ENCODE measurements at regions not wholly inside any gene's neighbourhood (a gene's known extent, or its start where the extent isn't known, plus 50 kb on each side); places are given as distances from the start of the nearest gene placed in this dataset.

DNA sequence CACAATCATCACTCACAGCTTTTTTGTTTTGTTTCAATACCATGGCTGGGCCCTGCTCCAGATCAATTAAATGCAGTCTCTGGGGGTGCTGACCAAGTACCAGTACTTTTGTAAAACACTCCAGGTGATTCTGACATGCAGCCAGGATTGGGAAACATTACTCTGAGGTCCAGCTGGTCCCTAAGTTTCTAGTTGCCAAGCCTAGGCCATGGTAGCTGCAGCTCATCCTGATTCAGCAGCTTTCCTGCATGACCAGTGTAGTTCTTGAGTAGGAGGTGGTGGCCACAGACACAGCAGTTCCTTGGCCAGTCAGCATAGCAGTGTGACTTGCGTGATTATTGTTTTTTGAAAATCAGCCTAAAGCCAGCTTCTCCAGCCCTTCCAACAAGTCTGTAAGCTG lies 859.1 kb downstream of the DIAPH3 start:
- H3K4me2 ChIP-seq (ENCODE audit: control insufficient read depth, insufficient read depth) = no peak overlapping the region
- no peaks in the 10 kb centered on the region for H4K20me1 ChIP-seq (ENCODE audit: control insufficient read depth, insufficient read depth)
- RAD21 ChIA-PET (ENCODE audit: unreplicated experiment) = interaction anchor here (1.1 kb wide), 1 partner anchor 1680 kb away, joined by 3 read pairs; no protein-coding TSS in a partner anchor
- BruUV-seq (replicated peaks) = no TSS peak
- SMC1A ChIA-PET (ENCODE audit: uncharacterized antibody, unreplicated experiment) = interaction anchor here (0.9 kb wide), 1 partner anchor 33 kb away, joined by 3 read pairs; no protein-coding TSS in a partner anchor
- H3K4me1 ChIP-seq (ENCODE audit: control insufficient read depth, insufficient read depth, low read length) = no peaks in the 10 kb centered on the region
- no peaks in the 10 kb centered on the region for H3K36me3 ChIP-seq (ENCODE audit: control insufficient read depth in 2 of 2, insufficient read depth in 2 of 2, low read length in 1 of 2)
- POLR2A ChIA-PET = no interaction called here
- no peaks in the 10 kb centered on the region for H3K79me2 ChIP-seq (ENCODE audit: control insufficient read depth, insufficient read depth, low read length)
- TF ChIP-seq TCF3 (IDR thresholded peaks at IDR 0.05; ENCODE audit: borderline replicate concordance, insufficient read depth, low read depth, low read length) (no peak), CBX5 (IDR thresholded peaks at IDR 0.05; ENCODE audit: low read depth) (no peak), TAF1 (IDR thresholded peaks at IDR 0.05; ENCODE audit: borderline replicate concordance, low read depth, low read length) (no peak), YY1 (IDR thresholded peaks at IDR 0.05; ENCODE audit: low read depth, low read length) (no peak), NKRF (conservative IDR thresholded peaks at IDR 0.05) (no peak), MTA2 (IDR thresholded peaks at IDR 0.05; ENCODE audit: low read depth) (no peak)
- CTCF ChIA-PET = interaction anchor here (0.8 to 1.5 kb wide), 2 partner anchors 13 to 14 kb away, joined by 3 read pairs; no protein-coding TSS in a partner anchor
- H2AFZ ChIP-seq (ENCODE audit: control insufficient read depth, low read depth, low read length) = no peak overlapping the region
- in situ Hi-C loops (cut with MboI) (no loop called here), intact Hi-C loops (cut with micrococcal nuclease; ENCODE audit: unreplicated experiment) (no loop called here)
- H3K27me3 ChIP-seq (replicated peaks in 1 of 2; ENCODE audit: control insufficient read depth in 2 of 2, insufficient read depth in 2 of 2, low read length in 1 of 2) = no peaks in the 10 kb centered on the region
- no peaks in the 10 kb centered on the region for H3K9me3 ChIP-seq (replicated peaks; ENCODE audit: control insufficient read depth, insufficient read depth, low read length)
- H3K27ac ChIP-seq (ENCODE audit: control insufficient read depth, insufficient read depth) = no peak overlapping the region
- ATAC-seq = no peak
- no peak overlapping the region for H3K4me3 ChIP-seq
- no peak for FAIRE-seq
- no peak overlapping the region for H3K9ac ChIP-seq (ENCODE audit: control insufficient read depth, insufficient read depth, low read length)
- 0% methylated on average over 1 of the region's 1 CpG for WGBS (ENCODE audit: insufficient coverage, insufficient replicate concordance, low lambda C conversion rate, missing lambda C conversion rate)
- no peak for DNase-seq (ENCODE audit: low read depth, low spot score)

- intact Hi-C loops (cut with micrococcal nuclease; ENCODE audit: unreplicated experiment) = no loop called here
- DNase-seq (ENCODE audit: low read depth, low spot score) (no peak), ATAC-seq (no peak), FAIRE-seq (no peak)
- SMC1A ChIA-PET (ENCODE audit: uncharacterized antibody, unreplicated experiment) = no interaction called here
- RAD21 ChIA-PET (ENCODE audit: unreplicated experiment) = no interaction called here
- Histone ChIP-seq H3K9me3 (replicated peaks; ENCODE audit: control insufficient read depth, insufficient read depth, low read length) (no peaks in the 10 kb centered on the region), H3K4me3 (no peak overlapping the region), H2AFZ (ENCODE audit: control insufficient read depth, low read depth, low read length) (no peak overlapping the region), H3K4me2 (ENCODE audit: control insufficient read depth, insufficient read depth) (no peak overlapping the region), H3K9ac (ENCODE audit: control insufficient read depth, insufficient read depth, low read length) (no peak overlapping the region), H3K36me3 (ENCODE audit: control insufficient read depth in 2 of 2, insufficient read depth in 2 of 2, low read length in 1 of 2) (no peaks in the 10 kb centered on the region), H3K4me1 (ENCODE audit: control insufficient read depth, insufficient read depth, low read length) (no peaks in the 10 kb centered on the region), H3K27me3 (replicated peaks in 1 of 2; ENCODE audit: control insufficient read depth in 2 of 2, insufficient read depth in 2 of 2, low read length in 1 of 2) (no peaks in the 10 kb centered on the region), H3K79me2 (ENCODE audit: control insufficient read depth, insufficient read depth, low read length) (no peaks in the 10 kb centered on the region), H4K20me1 (ENCODE audit: control insufficient read depth, insufficient read depth) (no peaks in the 10 kb centered on the region), H3K27ac (ENCODE audit: control insufficient read depth, insufficient read depth) (no peak overlapping the region)
- in situ Hi-C loops (cut with MboI) = no loop called here
- WGBS (ENCODE audit: insufficient coverage, insufficient replicate concordance, low lambda C conversion rate, missing lambda C conversion rate) = 39% methylated on average over 4 of the region's 4 CpGs
- CTCF ChIA-PET = interaction anchor here (1.4 kb wide), 1 partner anchor 12 kb away, joined by 6 read pairs; no protein-coding TSS in a partner anchor
- no TSS peak for BruUV-seq (replicated peaks)
- POLR2A ChIA-PET = no interaction called here
- TF ChIP-seq SIX5 (IDR thresholded peaks at IDR 0.05; ENCODE audit: low read depth, low read length, severe bottlenecking) (no peak), FOS (IDR thresholded peaks at IDR 0.05; ENCODE audit: borderline replicate concordance, extremely low read depth, insufficient read length) (no peak), BMI1 (IDR thresholded peaks at IDR 0.05; ENCODE audit: borderline replicate concordance) (no peak), GABPA (IDR thresholded peaks at IDR 0.05; ENCODE audit: low read depth) (no peak), BACH1 (IDR thresholded peaks at IDR 0.05; ENCODE audit: borderline replicate concordance) (no peak), USF1 (IDR thresholded peaks at IDR 0.05; ENCODE audit: borderline replicate concordance, extremely low read length, insufficient read depth, low read depth, low read length) (no peak), ETV6 (conservative IDR thresholded peaks at IDR 0.05 in 1 of 2, IDR thresholded peaks at IDR 0.05 in 1 of 2; ENCODE audit: borderline replicate concordance in 1 of 2, low read depth in 1 of 2) (no peak), HSF1 (IDR thresholded peaks at IDR 0.05; ENCODE audit: low read depth, low read length) (no peak)
Measured at GRCh38 chr13:59305896-59306295, 857.8 kb downstream of the DIAPH3 start.
